Endothelial cell of umbilical vein (primary cell): ENCODE measurements at regions not wholly inside any gene's neighbourhood (a gene's known extent, or its start where the extent isn't known, plus 50 kb on each side); places are given as distances from the start of the nearest gene placed in this dataset.

ENCODE experiments used
- BruUV-seq: library from RNA; stranded (reverse); fragments of 400-500 nt; replicated peaks from 2 replicates; lab custom pipeline; 2021; lab: Mats Ljungman, UMichigan
- CTCF ChIA-PET: fragments of 300-600, 350-600 bp; sonication (Branson Sonifier 250); formaldehyde crosslinking; loops from one replicate; lab custom pipeline; 2021; ENCODE audit warnings: antibody characterized with exemption, inconsistent platforms; lab: Charles Lee
- POLR2A ChIA-PET: fragments of 300-600, 350-600 bp; sonication (Branson Sonifier 250); formaldehyde crosslinking; loops from one replicate; lab custom pipeline; 2021; ENCODE audit warnings: antibody characterized with exemption, inconsistent platforms; lab: Charles Lee
- DNase-seq: peaks from one replicate; pipeline ENCODE4 v3.0.0-alpha.2; 2011; ENCODE audit warnings: low read depth, low spot score
- FAIRE-seq: peaks from 2 replicates; lab custom pipeline; 2011; peaks lifted over from hg19 to GRCh38; lab: Jason Lieb, UNC
- H2AFZ ChIP-seq: 2 replicates; pipeline ENCODE4 v1.6.0; 2012; ENCODE audit warnings: low read depth, low read length, control low read depth, inconsistent platforms
- H3K27ac ChIP-seq: 2 replicates; pipeline ENCODE4 v1.5.1; 2011; ENCODE audit warnings: low read depth, mild to moderate bottlenecking, control low read depth, low read length, moderate library complexity; ENCODE audit not compliant: insufficient read depth
- H3K27me3 ChIP-seq, 2 experiments: 2 replicates each; pipeline versions ENCODE4 v1.6.0 to v1.6.1; 2011; ENCODE audit warnings: low read length in 2 of 2, mixed read lengths in 1 of 2; ENCODE audit not compliant: control insufficient read depth in 2 of 2, insufficient read depth in 2 of 2
- H3K36me3 ChIP-seq, 2 experiments: 2 replicates in 1 of 2; 3 replicates in 1 of 2; pipeline ENCODE4 v1.5.1; 2011; ENCODE audit warnings: low read length in 2 of 2, mild to moderate bottlenecking in 1 of 2, moderate library complexity in 1 of 2; ENCODE audit not compliant: control insufficient read depth in 2 of 2, insufficient read depth in 2 of 2; ENCODE audit errors: extremely low read depth in 1 of 2
- H3K4me1 ChIP-seq: 3 replicates; pipeline ENCODE4 v1.5.1; 2011; ENCODE audit warnings: mild to moderate bottlenecking, low read length; ENCODE audit not compliant: control insufficient read depth, insufficient read depth; ENCODE audit errors: extremely low read depth
- H3K4me2 ChIP-seq: 2 replicates; pipeline ENCODE4 v1.6.1; 2011; ENCODE audit warnings: low read length, control low read depth, mixed read lengths; ENCODE audit not compliant: insufficient read depth
- H3K4me3 ChIP-seq, 3 experiments: fragments of 200-600 bp in 1 of 3; sonication (generic), shearing (Covaris generic) in 1 of 3; replicated peaks in 1 of 3; 2 replicates each; pipeline ENCODE4 v1.5.1; 2011 to 2016; ENCODE audit warnings: control low read depth in 3 of 3, low read length in 3 of 3, mild to moderate bottlenecking in 2 of 3, inconsistent platforms in 1 of 3, low read depth in 1 of 3, moderate library complexity in 1 of 3; ENCODE audit not compliant: insufficient read depth in 1 of 3
- H3K79me2 ChIP-seq: 2 replicates; pipeline ENCODE4 v1.6.0; 2012; ENCODE audit warnings: low read length, inconsistent platforms; ENCODE audit not compliant: control insufficient read depth, insufficient read depth
- H3K9ac ChIP-seq: replicated peaks from 2 replicates; pipeline ENCODE3; 2011; ENCODE audit warnings: low read length, control low read depth; ENCODE audit not compliant: insufficient read depth; ENCODE audit errors: extremely low read depth
- H3K9me1 ChIP-seq: replicated peaks from 3 replicates; pipeline ENCODE4 v1.6.0; 2011; ENCODE audit warnings: mild to moderate bottlenecking, low read length; ENCODE audit not compliant: control insufficient read depth, insufficient read depth; ENCODE audit errors: extremely low read depth
- H3K9me3 ChIP-seq: replicated peaks from 2 replicates; pipeline ENCODE4 v1.5.1; 2012; ENCODE audit warnings: low read length, inconsistent platforms; ENCODE audit not compliant: control insufficient read depth, insufficient read depth
- H4K20me1 ChIP-seq: replicated peaks from 2 replicates; pipeline ENCODE3; 2011; ENCODE audit warnings: mild to moderate bottlenecking, low read length; ENCODE audit not compliant: control insufficient read depth, insufficient read depth; ENCODE audit errors: extremely low read depth
- CTCF ChIP-seq, 2 donors: IDR thresholded peaks; 1 replicate in 1 of 2; 2 replicates in 1 of 2; pipeline ENCODE4 v1.5.1; 2011; ENCODE audit warnings: low read length in 2 of 2, mild to moderate bottlenecking in 2 of 2, moderate library complexity in 2 of 2, control low read depth in 1 of 2, inconsistent platforms in 1 of 2, low read depth in 1 of 2; ENCODE audit not compliant: insufficient read depth in 1 of 2; ENCODE audit errors: extremely low read depth in 1 of 2
- EZH2 ChIP-seq: IDR thresholded peaks from 2 replicates; pipeline ENCODE4 v1.6.1; 2012; ENCODE audit warnings: borderline replicate concordance, low read depth, mild to moderate bottlenecking, moderate library complexity, low read length, inconsistent platforms; ENCODE audit not compliant: severe bottlenecking
- FOS ChIP-seq: IDR thresholded peaks from 2 replicates; pipeline ENCODE4 v1.6.1; 2011; ENCODE audit warnings: mild to moderate bottlenecking, low read length, moderate library complexity, borderline replicate concordance; ENCODE audit not compliant: insufficient read depth
- GATA2 ChIP-seq: IDR thresholded peaks from 2 replicates; pipeline ENCODE4 v1.7.0; 2011; ENCODE audit warnings: low read depth, mild to moderate bottlenecking, moderate library complexity, mixed read lengths, low read length; ENCODE audit not compliant: insufficient read length, insufficient read depth
- JUN ChIP-seq: IDR thresholded peaks from 2 replicates; pipeline ENCODE4 v1.6.1; 2011; ENCODE audit warnings: borderline replicate concordance, low read depth; ENCODE audit not compliant: insufficient read length, insufficient read depth
- MAX ChIP-seq: IDR thresholded peaks from 2 replicates; pipeline ENCODE4 v1.6.1; 2011; ENCODE audit not compliant: insufficient read depth, insufficient read length
- MYC ChIP-seq: IDR thresholded peaks from one replicate; pipeline ENCODE4 v1.6.1; 2011; ENCODE audit warnings: mild to moderate bottlenecking, low read depth, low read length
- POLR2A ChIP-seq: IDR thresholded peaks from 2 replicates; pipeline ENCODE4 v1.6.1; 2012; ENCODE audit warnings: low read depth, mild to moderate bottlenecking, control low read depth, low read length
- POLR2AphosphoS5 ChIP-seq: IDR thresholded peaks from 2 replicates; pipeline ENCODE4 v1.6.1; 2012; ENCODE audit warnings: low read depth, mild to moderate bottlenecking, control low read depth, low read length, moderate library complexity; ENCODE audit not compliant: insufficient read depth
- dilution Hi-C: fragments of 300-500 bp; cut with MboI; formaldehyde crosslinking; loops from one replicate; pipeline ENCODE4 v1.15.0; 2019; ENCODE audit warnings: low sequenced_read_pairs; ENCODE audit not compliant: extremely low pct_ligation_motif_present
- intact Hi-C: fragments of 100-400 bp; cut with micrococcal nuclease; formaldehyde crosslinking; loops from one replicate; pipeline ENCODE4 v1.10.0; 2022

GRCh38 chr6:56003616-56004015, 128.2 kb upstream of the BMP5 start:
- H3K4me2 ChIP-seq = no peak overlapping the region
- no peaks in the 10 kb centered on the region for H3K79me2 ChIP-seq
- no TSS peak for BruUV-seq
- H3K4me3 ChIP-seq = no peak overlapping the region
- DNase-seq (no peak), FAIRE-seq (no peak)
- H4K20me1 ChIP-seq = no peaks in the 10 kb centered on the region
- CTCF ChIA-PET = no interaction called here
- POLR2A ChIA-PET = no interaction called here
- H3K9ac ChIP-seq = no peak overlapping the region
- H3K9me3 ChIP-seq = no peaks in the 10 kb centered on the region
- dilution Hi-C loops = no loop called here
- no peak overlapping the region for H3K27ac ChIP-seq
- H3K27me3 ChIP-seq = no peaks in the 10 kb centered on the region
- no peaks in the 10 kb centered on the region for H3K36me3 ChIP-seq
- intact Hi-C loops = no loop called here
- no peaks in the 10 kb centered on the region for H3K9me1 ChIP-seq
- no peak overlapping the region for H2AFZ ChIP-seq
- TF ChIP-seq JUN = no peak
- TF ChIP-seq CTCF (IDR thresholded peaks at IDR 0.05; ENCODE audit: extremely low read depth in 1 of 2, insufficient read depth in 1 of 2, low read depth in 1 of 2, low read length in 2 of 2) = no peak
- no peak for TF ChIP-seq EZH2
- no peak for TF ChIP-seq GATA2
- TF ChIP-seq MAX = no peak
- no peak for TF ChIP-seq FOS
- no peak for TF ChIP-seq POLR2A
- no peak for TF ChIP-seq MYC
- no peak for TF ChIP-seq POLR2AphosphoS5
- H3K4me1 ChIP-seq = no peaks in the 10 kb centered on the region
